Subcutaneous abdominal adipose tissue (tissue), 5 donors: ENCODE measurements at regions not wholly inside any gene's neighbourhood (a gene's known extent, or its start where the extent isn't known, plus 50 kb on each side); places are given as distances from the start of the nearest gene placed in this dataset.

Experiments used
- H3K27ac ChIP-seq: one replicate; pipeline ENCODE4 v1.7.0; 2013; ENCODE audit warnings: low read depth, mild to moderate bottlenecking, inconsistent platforms, low read length, moderate library complexity
- H3K27me3 ChIP-seq, 5 donors: one replicate each; pipeline ENCODE4 v1.7.0; 2013; ENCODE audit warnings: low read length in 5 of 5, inconsistent platforms in 1 of 5; ENCODE audit not compliant: control insufficient read depth in 5 of 5, insufficient read depth in 4 of 5
- H3K36me3 ChIP-seq, 5 donors: one replicate each; pipeline ENCODE4 v1.7.0; 2013; ENCODE audit warnings: low read length in 5 of 5; ENCODE audit not compliant: control insufficient read depth in 5 of 5, insufficient read depth in 5 of 5
- H3K4me1 ChIP-seq, 5 donors: one replicate each; pipeline ENCODE4 v1.7.0; 2013; ENCODE audit warnings: low read length in 5 of 5, mild to moderate bottlenecking in 3 of 5, moderate library complexity in 1 of 5; ENCODE audit not compliant: control insufficient read depth in 5 of 5, insufficient read depth in 5 of 5
- H3K4me3 ChIP-seq, 5 donors: one replicate each; pipeline ENCODE4 v1.7.0; 2013; ENCODE audit warnings: low read length in 5 of 5, low read depth in 1 of 5
- H3K9ac ChIP-seq, 5 donors: one replicate each; pipeline ENCODE4 v1.7.0; 2013; ENCODE audit warnings: low read length in 5 of 5, mild to moderate bottlenecking in 4 of 5, moderate library complexity in 3 of 5
- H3K9me3 ChIP-seq, 5 donors: one replicate each; pipeline ENCODE4 v1.7.0; 2013; ENCODE audit warnings: low read length in 5 of 5; ENCODE audit not compliant: control insufficient read depth in 5 of 5
- donor health status: healthy.
- donor health status: healthy.
- donor health status: healthy.
- donor health status: healthy.
- donor health status: healthy.

- Histone ChIP-seq H3K4me1 (peaks cover 0 to 17% (median 0%) of the 10 kb centered on the region in 5 donors), H3K27ac (no peak overlapping the region), H3K27me3 (no peaks in the 10 kb centered on the region), H3K9me3 (peaks cover 6 to 29% (median 20%) of the 10 kb centered on the region in 5 donors), H3K9ac (no peak overlapping the region), H3K36me3 (no peaks in the 10 kb centered on the region), H3K4me3 (no peak overlapping the region)
These were observed 108.9 kb upstream of the RESF1 start for GRCh38 chr12:31850268-31850667.

GRCh38 chr12:31849090-31849687 lies 110.0 kb upstream of the RESF1 start:
- Histone ChIP-seq H3K36me3 (no peaks in the 10 kb centered on the region), H3K9me3 (peaks cover 6 to 29% (median 20%) of the 10 kb centered on the region in 5 donors), H3K27me3 (no peaks in the 10 kb centered on the region), H3K4me3 (no peak overlapping the region), H3K9ac (no peak overlapping the region), H3K4me1 (peaks cover 0 to 15% (median 0%) of the 10 kb centered on the region in 5 donors), H3K27ac (no peak overlapping the region)

GRCh38 chr12:31846405-31846804 lies 112.8 kb upstream of the RESF1 start:
- Histone ChIP-seq H3K9ac (no peak overlapping the region), H3K27me3 (no peaks in the 10 kb centered on the region), H3K36me3 (no peaks in the 10 kb centered on the region), H3K4me1 (no peaks in the 10 kb centered on the region), H3K9me3 (peaks cover 6 to 26% (median 20%) of the 10 kb centered on the region in 5 donors), H3K4me3 (no peak overlapping the region), H3K27ac (no peak overlapping the region)

- H3K4me1 ChIP-seq = no peaks in the 10 kb centered on the region
- H3K9me3 ChIP-seq = peaks cover 6 to 26% (median 20%) of the 10 kb centered on the region in 5 donors
- H3K36me3 ChIP-seq = no peaks in the 10 kb centered on the region
- H3K9ac ChIP-seq = no peak overlapping the region
- no peak overlapping the region for H3K4me3 ChIP-seq
- no peak overlapping the region for H3K27ac ChIP-seq
- no peaks in the 10 kb centered on the region for H3K27me3 ChIP-seq
These were observed 113.4 kb upstream of the RESF1 start for GRCh38 chr12:31845613-31846322.

GRCh38 chr12:31843398-31844095 lies 114.7 kb upstream of the AMN1 start:
- no peak overlapping the region for H3K4me3 ChIP-seq
- peaks cover 2 to 9% (median 6%) of the 10 kb centered on the region in 5 donors for H3K9me3 ChIP-seq
- no peaks in the 10 kb centered on the region for H3K36me3 ChIP-seq
- no peaks in the 10 kb centered on the region for H3K4me1 ChIP-seq
- no peaks in the 10 kb centered on the region for H3K27me3 ChIP-seq
- H3K9ac ChIP-seq = no peak overlapping the region
- no peak overlapping the region for H3K27ac ChIP-seq

- H3K9me3 ChIP-seq = peaks cover 0 to 11% (median under 1%) of the 10 kb centered on the region in 5 donors
- H3K4me1 ChIP-seq = peaks cover 0 to 2% (median 0%) of the 10 kb centered on the region in 5 donors
- no peaks in the 10 kb centered on the region for H3K27me3 ChIP-seq
- no peak overlapping the region for H3K4me3 ChIP-seq
- no peak overlapping the region for H3K27ac ChIP-seq
- no peak overlapping the region for H3K9ac ChIP-seq
- H3K36me3 ChIP-seq = no peaks in the 10 kb centered on the region
These were observed 109.1 kb upstream of the AMN1 start for GRCh38 chr12:31837913-31838312.

- Histone ChIP-seq H3K9me3 (peaks cover 3 to 18% (median 10%) of the 10 kb centered on the region in 5 donors), H3K4me3 (peak overlapping the region in 2 of 5 donors; percentile 16 to 48), H3K4me1 (peaks cover 0 to 9% (median 0%) of the 10 kb centered on the region in 5 donors), H3K9ac (no peak overlapping the region), H3K27me3 (no peaks in the 10 kb centered on the region), H3K27ac (no peak overlapping the region), H3K36me3 (no peaks in the 10 kb centered on the region)
These were observed 106.6 kb upstream of the AMN1 start for GRCh38 chr12:31835276-31835882.

- no peak overlapping the region for H3K27ac ChIP-seq
- no peak overlapping the region for H3K4me3 ChIP-seq
- H3K9me3 ChIP-seq = peaks cover 3 to 18% (median 10%) of the 10 kb centered on the region in 5 donors
- no peak overlapping the region for H3K9ac ChIP-seq
- no peaks in the 10 kb centered on the region for H3K36me3 ChIP-seq
- peaks cover 0 to 9% (median 0%) of the 10 kb centered on the region in 5 donors for H3K4me1 ChIP-seq
- H3K27me3 ChIP-seq = no peaks in the 10 kb centered on the region
These were observed 105.3 kb upstream of the AMN1 start for GRCh38 chr12:31834150-31834549.

GRCh38 chr12:31832740-31833729 lies 104.2 kb upstream of the AMN1 start:
- H3K4me1 ChIP-seq = peaks cover 0 to 9% (median 0%) of the 10 kb centered on the region in 5 donors
- no peak overlapping the region for H3K9ac ChIP-seq
- no peaks in the 10 kb centered on the region for H3K27me3 ChIP-seq
- peak overlapping the region in 1 of 5 donors; percentile 4 for H3K4me3 ChIP-seq
- no peak overlapping the region for H3K27ac ChIP-seq
- H3K9me3 ChIP-seq = peaks cover 3 to 15% (median 10%) of the 10 kb centered on the region in 5 donors
- no peaks in the 10 kb centered on the region for H3K36me3 ChIP-seq
